Effector memory CD4-positive, alpha-beta T cell (primary cell): ENCODE measurements at regions not wholly inside any gene's neighbourhood (a gene's known extent, or its start where the extent isn't known, plus 50 kb on each side); places are given as distances from the start of the nearest gene placed in this dataset.

Experiments
- DNase-seq, 3 donors: peaks; one replicate each; pipeline ENCODE4 v3.0.0-alpha.2; 2020
- H3K27ac ChIP-seq: 2 replicates; pipeline ENCODE4 v1.7.0; 2013; ENCODE audit warnings: mild to moderate bottlenecking, low read length, moderate library complexity; ENCODE audit not compliant: insufficient read depth, poor library complexity, severe bottlenecking
- H3K27me3 ChIP-seq: replicated peaks from 2 replicates; pipeline ENCODE4 v1.7.0; 2013; ENCODE audit warnings: mild to moderate bottlenecking, low read length; ENCODE audit not compliant: insufficient read depth, control insufficient read depth, poor library complexity, severe bottlenecking
- H3K36me3 ChIP-seq: 2 replicates; pipeline ENCODE4 v1.7.0; 2013; ENCODE audit warnings: mild to moderate bottlenecking, low read length, moderate library complexity; ENCODE audit not compliant: control insufficient read depth, insufficient read depth
- H3K4me1 ChIP-seq: 2 replicates; pipeline ENCODE4 v1.7.0; 2013; ENCODE audit warnings: low read length, mild to moderate bottlenecking; ENCODE audit not compliant: control insufficient read depth, insufficient read depth, poor library complexity, severe bottlenecking
- H3K4me3 ChIP-seq: 2 replicates; pipeline ENCODE4 v1.7.0; 2013; ENCODE audit warnings: low read length, low read depth, mild to moderate bottlenecking; ENCODE audit not compliant: insufficient read depth, poor library complexity, severe bottlenecking
- H3K9me3 ChIP-seq: 2 replicates; pipeline ENCODE4 v1.7.0; 2013; ENCODE audit warnings: mild to moderate bottlenecking, low read length, moderate library complexity; ENCODE audit not compliant: control insufficient read depth

- Histone ChIP-seq H3K4me1 (no peaks in the 10 kb centered on the region), H3K36me3 (no peaks in the 10 kb centered on the region), H3K27ac (no peak overlapping the region), H3K4me3 (no peak overlapping the region), H3K27me3 (no peaks in the 10 kb centered on the region), H3K9me3 (no peaks in the 10 kb centered on the region)
- DNase-seq, result no peak
Measured at GRCh38 chr6:113560908-113561307, 296.2 kb upstream of the MARCKS start.

- no peak for DNase-seq
- Histone ChIP-seq H3K4me3 (no peak overlapping the region), H3K27ac (no peak overlapping the region), H3K27me3 (no peaks in the 10 kb centered on the region), H3K36me3 (no peaks in the 10 kb centered on the region), H3K9me3 (no peaks in the 10 kb centered on the region), H3K4me1 (no peaks in the 10 kb centered on the region)
Measured at GRCh38 chr6:113562248-113562647, 294.9 kb upstream of the MARCKS start.

- no peaks in the 10 kb centered on the region for H3K36me3 ChIP-seq
- no peaks in the 10 kb centered on the region for H3K27me3 ChIP-seq
- DNase-seq, result no peak
- H3K27ac ChIP-seq, result no peak overlapping the region
- H3K9me3 ChIP-seq, result no peaks in the 10 kb centered on the region
- no peaks in the 10 kb centered on the region for H3K4me1 ChIP-seq
- no peak overlapping the region for H3K4me3 ChIP-seq
Measured at GRCh38 chr6:113564371-113565171, 292.6 kb upstream of the MARCKS start.

GRCh38 chr6:113565306-113565705 is 291.8 kb upstream of the MARCKS start:
- Histone ChIP-seq H3K4me3 (no peak overlapping the region), H3K27ac (no peak overlapping the region), H3K27me3 (no peaks in the 10 kb centered on the region), H3K36me3 (no peaks in the 10 kb centered on the region), H3K9me3 (no peaks in the 10 kb centered on the region), H3K4me1 (no peaks in the 10 kb centered on the region)
- no peak for DNase-seq

- no peaks in the 10 kb centered on the region for H3K4me1 ChIP-seq
- no peaks in the 10 kb centered on the region for H3K9me3 ChIP-seq
- no peak overlapping the region for H3K27ac ChIP-seq
- H3K4me3 ChIP-seq, result no peak overlapping the region
- no peaks in the 10 kb centered on the region for H3K27me3 ChIP-seq
- DNase-seq, result no peak
- no peaks in the 10 kb centered on the region for H3K36me3 ChIP-seq
Measured at GRCh38 chr6:113570161-113570560, 287.0 kb upstream of the MARCKS start.

- H3K9me3 ChIP-seq, result no peaks in the 10 kb centered on the region
- no peak overlapping the region for H3K4me3 ChIP-seq
Measured at GRCh38 chr6:113570641-113571040, 286.5 kb upstream of the MARCKS start.

GRCh38 chr6:113574147-113574546 is 283.0 kb upstream of the MARCKS start:
- H3K27ac ChIP-seq, result no peak overlapping the region
- H3K4me3 ChIP-seq, result no peak overlapping the region
- no peak for DNase-seq
- no peaks in the 10 kb centered on the region for H3K27me3 ChIP-seq
- no peaks in the 10 kb centered on the region for H3K9me3 ChIP-seq
- no peaks in the 10 kb centered on the region for H3K36me3 ChIP-seq
- H3K4me1 ChIP-seq, result no peaks in the 10 kb centered on the region

More at GRCh38 chr6:113570641-113571040, 286.5 kb upstream of the MARCKS start:
- H3K27me3 ChIP-seq, result no peaks in the 10 kb centered on the region
- H3K4me1 ChIP-seq, result no peaks in the 10 kb centered on the region
- DNase-seq, result no peak
- no peak overlapping the region for H3K27ac ChIP-seq
- no peaks in the 10 kb centered on the region for H3K36me3 ChIP-seq

- no peaks in the 10 kb centered on the region for H3K9me3 ChIP-seq
Measured at GRCh38 chr6:113576310-113576709, 280.8 kb upstream of the MARCKS start.

GRCh38 chr6:113578691-113579090 is 278.5 kb upstream of the MARCKS start:
- no peak for DNase-seq
- no peaks in the 10 kb centered on the region for H3K4me1 ChIP-seq
- H3K27me3 ChIP-seq, result no peaks in the 10 kb centered on the region
- H3K36me3 ChIP-seq, result no peaks in the 10 kb centered on the region
- H3K27ac ChIP-seq, result no peak overlapping the region
- H3K4me3 ChIP-seq, result no peak overlapping the region
- H3K9me3 ChIP-seq, result no peaks in the 10 kb centered on the region

More at GRCh38 chr6:113576310-113576709, 280.8 kb upstream of the MARCKS start:
- no peaks in the 10 kb centered on the region for H3K4me1 ChIP-seq
- H3K27ac ChIP-seq, result no peak overlapping the region
- no peaks in the 10 kb centered on the region for H3K27me3 ChIP-seq
- no peaks in the 10 kb centered on the region for H3K36me3 ChIP-seq
- DNase-seq, result no peak
- no peak overlapping the region for H3K4me3 ChIP-seq

GRCh38 chr6:113584767-113585166 is 272.4 kb upstream of the MARCKS start:
- H3K9me3 ChIP-seq, result no peaks in the 10 kb centered on the region
- DNase-seq, result no peak
- H3K4me1 ChIP-seq, result no peaks in the 10 kb centered on the region
- H3K36me3 ChIP-seq, result no peaks in the 10 kb centered on the region
- H3K27ac ChIP-seq, result no peak overlapping the region
- no peaks in the 10 kb centered on the region for H3K27me3 ChIP-seq
- H3K4me3 ChIP-seq, result no peak overlapping the region
